Osteoblast (primary cell): ENCODE measurements at regions not wholly inside any gene's neighbourhood (a gene's known extent, or its start where the extent isn't known, plus 50 kb on each side); places are given as distances from the start of the nearest gene placed in this dataset.

Experiments used
- DNase-seq: peaks from one replicate; pipeline ENCODE4 v3.0.0; 2011; ENCODE audit warnings: low spot score, mixed read lengths; ENCODE audit not compliant: insufficient read length; ENCODE audit errors: missing footprints
- H2AFZ ChIP-seq: 2 replicates; pipeline ENCODE4 v1.6.0; 2011; ENCODE audit warnings: mild to moderate bottlenecking, low read length
- H3K27ac ChIP-seq: 2 replicates; pipeline ENCODE4 v1.5.1; 2011; ENCODE audit warnings: mild to moderate bottlenecking, low read depth, low read length, moderate library complexity
- H3K27me3 ChIP-seq: 2 replicates; pipeline ENCODE4 v1.6.0; 2012; ENCODE audit warnings: mild to moderate bottlenecking, control low read depth, inconsistent platforms, low read length, moderate library complexity; ENCODE audit not compliant: insufficient read depth
- H3K36me3 ChIP-seq: 2 replicates; pipeline ENCODE4 v1.5.1; 2011; ENCODE audit warnings: mild to moderate bottlenecking, low read length, control low read depth, moderate library complexity; ENCODE audit not compliant: insufficient read depth
- H3K4me1 ChIP-seq: 2 replicates; pipeline ENCODE4 v1.5.1; 2011; ENCODE audit warnings: mild to moderate bottlenecking, low read length, control low read depth, moderate library complexity; ENCODE audit not compliant: insufficient read depth
- H3K4me2 ChIP-seq: 2 replicates; pipeline ENCODE4 v1.6.0; 2011; ENCODE audit warnings: mild to moderate bottlenecking, low read length; ENCODE audit not compliant: insufficient read depth
- H3K4me3 ChIP-seq: fragments of 200-600 bp; sonication (generic); 3 replicates; pipeline ENCODE4 v1.5.1; 2012; ENCODE audit warnings: mild to moderate bottlenecking, low read length, inconsistent platforms; ENCODE audit not compliant: insufficient read depth
- H3K79me2 ChIP-seq: 2 replicates; pipeline ENCODE4 v1.6.0; 2012; ENCODE audit warnings: mild to moderate bottlenecking, low read length, control low read depth, inconsistent platforms; ENCODE audit not compliant: insufficient read depth
- H3K9me3 ChIP-seq: 2 replicates; pipeline ENCODE4 v1.5.1; 2011; ENCODE audit warnings: low read depth, low read length, control low read depth
- H4K20me1 ChIP-seq: 2 replicates; pipeline ENCODE4 v1.6.0; 2012; ENCODE audit warnings: mild to moderate bottlenecking, low read length, control low read depth; ENCODE audit not compliant: insufficient read depth
- TF ChIP-seq, protein P1 (sequence below): IDR thresholded peaks from 2 replicates; pipeline ENCODE4 v1.5.1; 2011; ENCODE audit warnings: mild to moderate bottlenecking, low read depth, low read length, moderate library complexity; ENCODE audit errors: extremely low read depth

DNA sequence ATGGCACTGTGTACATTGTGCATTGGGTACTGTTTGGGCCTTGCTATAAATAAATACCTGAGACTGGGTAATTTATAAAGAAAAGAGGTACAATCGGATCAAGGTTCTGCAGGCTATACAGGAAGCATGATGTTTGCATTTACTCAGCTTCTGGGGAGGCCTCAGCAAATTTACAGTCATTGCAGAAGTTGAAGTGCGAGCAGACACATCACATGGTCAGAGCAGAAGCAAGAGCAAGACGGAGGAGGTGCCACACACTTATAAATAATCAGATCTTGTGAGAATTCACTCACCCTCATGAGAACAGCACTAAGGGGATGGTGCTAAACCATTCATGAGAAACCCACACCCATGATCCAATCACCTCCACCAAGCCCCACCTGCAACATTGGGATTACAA lies 505.0 kb downstream of the ARAP2 start:
- TF ChIP-seq, protein P1, sequence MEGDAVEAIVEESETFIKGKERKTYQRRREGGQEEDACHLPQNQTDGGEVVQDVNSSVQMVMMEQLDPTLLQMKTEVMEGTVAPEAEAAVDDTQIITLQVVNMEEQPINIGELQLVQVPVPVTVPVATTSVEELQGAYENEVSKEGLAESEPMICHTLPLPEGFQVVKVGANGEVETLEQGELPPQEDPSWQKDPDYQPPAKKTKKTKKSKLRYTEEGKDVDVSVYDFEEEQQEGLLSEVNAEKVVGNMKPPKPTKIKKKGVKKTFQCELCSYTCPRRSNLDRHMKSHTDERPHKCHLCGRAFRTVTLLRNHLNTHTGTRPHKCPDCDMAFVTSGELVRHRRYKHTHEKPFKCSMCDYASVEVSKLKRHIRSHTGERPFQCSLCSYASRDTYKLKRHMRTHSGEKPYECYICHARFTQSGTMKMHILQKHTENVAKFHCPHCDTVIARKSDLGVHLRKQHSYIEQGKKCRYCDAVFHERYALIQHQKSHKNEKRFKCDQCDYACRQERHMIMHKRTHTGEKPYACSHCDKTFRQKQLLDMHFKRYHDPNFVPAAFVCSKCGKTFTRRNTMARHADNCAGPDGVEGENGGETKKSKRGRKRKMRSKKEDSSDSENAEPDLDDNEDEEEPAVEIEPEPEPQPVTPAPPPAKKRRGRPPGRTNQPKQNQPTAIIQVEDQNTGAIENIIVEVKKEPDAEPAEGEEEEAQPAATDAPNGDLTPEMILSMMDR: no peak
- Histone ChIP-seq H3K4me3 (no peak overlapping the region), H3K79me2 (no peaks in the 10 kb centered on the region), H3K27ac (no peak overlapping the region), H3K27me3 (no peaks in the 10 kb centered on the region), H4K20me1 (no peaks in the 10 kb centered on the region), H3K4me2 (no peak overlapping the region), H3K36me3 (no peaks in the 10 kb centered on the region), H3K4me1 (no peaks in the 10 kb centered on the region), H2AFZ (no peak overlapping the region), H3K9me3 (peaks cover 3% of the 10 kb centered on the region)
- DNase-seq: no peak

- no peak overlapping the region for H3K4me2 ChIP-seq
- DNase-seq: no peak
- peaks cover 6% of the 10 kb centered on the region for H3K9me3 ChIP-seq
- no peaks in the 10 kb centered on the region for H3K79me2 ChIP-seq
- H3K36me3 ChIP-seq: no peaks in the 10 kb centered on the region
- no peaks in the 10 kb centered on the region for H3K4me1 ChIP-seq
- TF ChIP-seq, protein P1: no peak
- no peak overlapping the region for H2AFZ ChIP-seq
- H3K27ac ChIP-seq: no peak overlapping the region
- no peaks in the 10 kb centered on the region for H4K20me1 ChIP-seq
- H3K27me3 ChIP-seq: no peaks in the 10 kb centered on the region
- no peak overlapping the region for H3K4me3 ChIP-seq
Measured at GRCh38 chr4:35754047-35754446, 490.3 kb downstream of the ARAP2 start.

DNA sequence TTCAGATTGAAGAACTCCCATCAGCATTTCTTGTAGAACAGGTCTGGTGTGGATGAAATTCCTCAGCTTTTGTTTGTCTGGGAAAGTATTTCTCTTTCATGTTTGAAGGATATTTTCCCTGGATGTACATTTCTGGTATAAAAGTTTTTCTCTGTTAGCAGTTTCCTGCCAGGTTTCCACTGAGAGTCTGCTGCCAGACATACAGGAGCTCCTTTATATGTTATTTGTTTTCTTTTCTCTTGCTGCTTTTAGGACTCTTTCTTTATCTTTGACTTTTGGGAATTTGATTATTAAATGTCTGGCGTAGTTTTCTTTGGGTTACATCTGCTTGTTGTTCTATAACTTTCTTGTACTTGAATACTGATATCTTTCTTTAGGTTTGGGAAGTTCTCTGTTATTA lies 486.5 kb downstream of the ARAP2 start:
- H3K27ac ChIP-seq: no peak overlapping the region
- H2AFZ ChIP-seq: no peak overlapping the region
- H3K9me3 ChIP-seq: peaks cover 8% of the 10 kb centered on the region
- no peaks in the 10 kb centered on the region for H3K27me3 ChIP-seq
- H3K4me1 ChIP-seq: no peaks in the 10 kb centered on the region
- H4K20me1 ChIP-seq: no peaks in the 10 kb centered on the region
- no peaks in the 10 kb centered on the region for H3K36me3 ChIP-seq
- no peaks in the 10 kb centered on the region for H3K79me2 ChIP-seq
- no peak for DNase-seq
- H3K4me3 ChIP-seq: no peak overlapping the region
- TF ChIP-seq, protein P1: no peak
- H3K4me2 ChIP-seq: no peak overlapping the region

DNA sequence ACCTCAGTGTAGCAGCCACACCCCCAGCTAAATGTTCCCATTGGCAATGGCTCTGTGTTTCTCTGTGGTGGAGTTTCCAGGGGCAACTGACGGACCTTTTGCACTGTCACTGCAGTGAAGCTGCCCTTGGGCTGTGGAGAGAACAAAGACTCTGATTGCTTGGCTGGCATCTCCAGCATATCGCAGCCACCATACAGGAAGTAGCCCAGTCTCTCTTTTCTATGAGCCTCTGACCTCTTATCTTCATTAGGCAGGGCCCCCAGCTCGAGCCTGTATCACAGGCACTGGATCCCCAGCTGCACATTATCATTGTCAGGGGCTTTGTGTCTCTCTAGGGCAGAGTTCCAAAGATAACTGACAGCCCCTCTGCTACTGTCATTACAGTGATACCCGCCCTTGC lies 483.5 kb downstream of the ARAP2 start:
- H3K27me3 ChIP-seq: no peaks in the 10 kb centered on the region
- no peaks in the 10 kb centered on the region for H3K79me2 ChIP-seq
- DNase-seq: no peak
- H3K4me2 ChIP-seq: no peak overlapping the region
- no peaks in the 10 kb centered on the region for H3K36me3 ChIP-seq
- H4K20me1 ChIP-seq: no peaks in the 10 kb centered on the region
- H2AFZ ChIP-seq: no peak overlapping the region
- H3K9me3 ChIP-seq: peaks cover 8% of the 10 kb centered on the region
- TF ChIP-seq, protein P1: no peak
- H3K4me3 ChIP-seq: no peak overlapping the region
- no peak overlapping the region for H3K27ac ChIP-seq
- H3K4me1 ChIP-seq: no peaks in the 10 kb centered on the region
